ENCODE measurements at regions not wholly inside any gene's neighbourhood (a gene's known extent, or its start where the extent isn't known, plus 50 kb on each side); places are given as distances from the start of the nearest gene placed in this dataset.

DNA sequence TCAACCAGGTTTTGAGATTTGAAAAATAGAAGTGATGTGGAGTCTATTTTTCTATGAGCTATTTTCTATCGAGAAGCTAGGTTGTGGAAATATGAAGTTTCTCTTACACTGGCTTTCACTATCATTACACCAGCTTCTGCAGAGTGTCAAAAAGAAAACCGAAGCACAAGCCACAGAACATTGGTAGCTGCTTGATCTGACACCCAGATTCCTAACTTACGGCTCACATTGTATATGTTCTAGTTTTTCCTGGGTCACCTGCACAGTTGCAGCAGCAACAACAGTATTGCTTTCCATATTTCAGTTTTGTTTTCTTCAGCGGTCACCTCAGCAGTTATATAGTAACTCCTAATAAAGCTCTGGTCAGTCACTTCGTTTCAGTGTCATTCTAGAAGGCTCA is 790.1 kb downstream of the PLOD2 start:
- TF ChIP-seq, protein P1, sequence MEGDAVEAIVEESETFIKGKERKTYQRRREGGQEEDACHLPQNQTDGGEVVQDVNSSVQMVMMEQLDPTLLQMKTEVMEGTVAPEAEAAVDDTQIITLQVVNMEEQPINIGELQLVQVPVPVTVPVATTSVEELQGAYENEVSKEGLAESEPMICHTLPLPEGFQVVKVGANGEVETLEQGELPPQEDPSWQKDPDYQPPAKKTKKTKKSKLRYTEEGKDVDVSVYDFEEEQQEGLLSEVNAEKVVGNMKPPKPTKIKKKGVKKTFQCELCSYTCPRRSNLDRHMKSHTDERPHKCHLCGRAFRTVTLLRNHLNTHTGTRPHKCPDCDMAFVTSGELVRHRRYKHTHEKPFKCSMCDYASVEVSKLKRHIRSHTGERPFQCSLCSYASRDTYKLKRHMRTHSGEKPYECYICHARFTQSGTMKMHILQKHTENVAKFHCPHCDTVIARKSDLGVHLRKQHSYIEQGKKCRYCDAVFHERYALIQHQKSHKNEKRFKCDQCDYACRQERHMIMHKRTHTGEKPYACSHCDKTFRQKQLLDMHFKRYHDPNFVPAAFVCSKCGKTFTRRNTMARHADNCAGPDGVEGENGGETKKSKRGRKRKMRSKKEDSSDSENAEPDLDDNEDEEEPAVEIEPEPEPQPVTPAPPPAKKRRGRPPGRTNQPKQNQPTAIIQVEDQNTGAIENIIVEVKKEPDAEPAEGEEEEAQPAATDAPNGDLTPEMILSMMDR (IDR thresholded peaks at IDR 0.05; ENCODE audit: low read depth, low read length, missing control alignments) = no peak
- H3K4me3 ChIP-seq (replicated peaks; ENCODE audit: low read depth, low read length) = no peak overlapping the region
- no peak for DNase-seq (ENCODE audit: extremely low read depth, low read depth)

DNA sequence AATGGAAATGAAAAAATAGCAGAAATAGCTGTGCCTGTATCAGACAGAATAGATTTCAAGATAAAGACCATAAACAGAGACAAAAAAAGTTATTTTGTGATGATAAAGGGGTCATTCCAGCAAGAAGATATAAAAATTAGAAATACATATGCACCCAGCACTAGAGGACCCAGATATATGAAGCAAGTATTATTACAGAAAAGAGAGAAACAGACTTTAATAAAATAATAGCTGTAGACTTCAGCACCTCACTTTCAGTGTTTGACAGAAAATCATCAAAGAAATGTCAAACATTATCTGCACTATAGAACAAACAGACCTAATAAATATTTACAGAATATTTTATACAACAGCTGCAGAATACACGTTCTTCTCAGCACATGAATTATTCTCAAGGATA is 783.7 kb downstream of the PLOD2 start:
- DNase-seq (ENCODE audit: extremely low read depth, low read depth) = no peak
- TF ChIP-seq, protein P1 (IDR thresholded peaks at IDR 0.05; ENCODE audit: low read depth, low read length, missing control alignments) = no peak
- no peak overlapping the region for H3K4me3 ChIP-seq (replicated peaks; ENCODE audit: low read depth, low read length)

DNA sequence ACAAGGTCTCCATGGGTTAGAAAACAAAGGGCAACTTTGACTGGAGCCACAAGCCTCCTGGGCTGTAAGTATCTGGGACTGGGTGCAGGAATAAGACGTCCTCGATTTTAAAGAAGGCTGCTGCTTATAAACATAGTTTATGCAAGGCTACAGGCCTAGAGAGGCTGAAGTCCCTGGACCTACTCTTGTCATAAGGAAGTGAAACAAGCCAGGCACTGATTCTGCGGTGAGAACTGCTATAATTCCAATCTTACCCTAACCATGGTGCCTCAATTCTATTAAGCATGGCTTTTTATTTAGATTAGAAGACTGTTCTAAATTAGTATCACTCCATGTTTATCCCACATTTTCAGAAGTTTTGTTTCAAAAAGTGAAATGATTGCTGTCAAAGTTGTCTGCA is 777.6 kb downstream of the PLOD2 start:
- no peak overlapping the region for H3K4me3 ChIP-seq (replicated peaks; ENCODE audit: low read depth, low read length)
- TF ChIP-seq, protein P1 (IDR thresholded peaks at IDR 0.05; ENCODE audit: low read depth, low read length, missing control alignments) = no peak
- DNase-seq (ENCODE audit: extremely low read depth, low read depth) = no peak

DNA sequence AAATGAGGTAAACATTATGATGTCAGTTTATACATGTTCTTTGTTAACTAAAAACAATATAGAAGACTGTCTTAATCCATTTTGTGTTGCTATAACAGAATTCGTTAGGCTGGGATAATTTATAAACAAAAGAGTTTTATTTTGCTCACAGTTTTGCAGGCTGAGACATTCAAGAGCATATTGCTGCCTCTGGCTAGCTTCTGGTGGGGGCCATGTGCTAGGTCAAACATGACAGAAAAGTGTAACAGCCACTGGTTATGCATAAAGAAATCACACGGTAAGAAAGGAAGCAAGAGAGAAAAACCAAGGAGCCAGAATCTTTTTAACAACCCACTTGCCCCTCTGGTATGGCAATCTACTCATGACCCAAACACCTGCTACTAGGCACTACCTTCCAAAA is 776.7 kb downstream of the PLOD2 start:
- TF ChIP-seq, protein P1 (IDR thresholded peaks at IDR 0.05; ENCODE audit: low read depth, low read length, missing control alignments) = no peak
- DNase-seq (ENCODE audit: extremely low read depth, low read depth) = no peak
- H3K4me3 ChIP-seq (replicated peaks; ENCODE audit: low read depth, low read length) = no peak overlapping the region

DNA sequence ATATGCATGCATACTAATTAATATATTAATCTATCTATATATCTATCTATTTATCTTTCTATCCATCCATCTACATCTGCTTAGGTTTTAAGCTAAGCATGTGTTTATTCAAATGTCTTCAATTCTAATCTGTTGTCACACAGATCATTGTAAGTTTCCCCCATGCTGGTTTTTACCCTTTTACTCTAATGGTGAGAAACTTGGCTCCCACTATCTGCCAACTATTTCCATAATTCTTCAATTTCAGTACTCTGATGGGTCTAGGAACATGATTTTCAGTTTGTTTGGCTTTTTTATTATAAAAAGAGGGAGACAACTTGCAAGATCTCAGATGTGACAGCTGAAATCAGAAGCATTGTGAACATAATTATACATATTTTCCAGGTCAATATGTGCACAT is 773.8 kb downstream of the PLOD2 start:
- no peak overlapping the region for H3K4me3 ChIP-seq (replicated peaks; ENCODE audit: low read depth, low read length)
- TF ChIP-seq, protein P1 (IDR thresholded peaks at IDR 0.05; ENCODE audit: low read depth, low read length, missing control alignments) = no peak
- DNase-seq (ENCODE audit: extremely low read depth, low read depth) = no peak

DNA sequence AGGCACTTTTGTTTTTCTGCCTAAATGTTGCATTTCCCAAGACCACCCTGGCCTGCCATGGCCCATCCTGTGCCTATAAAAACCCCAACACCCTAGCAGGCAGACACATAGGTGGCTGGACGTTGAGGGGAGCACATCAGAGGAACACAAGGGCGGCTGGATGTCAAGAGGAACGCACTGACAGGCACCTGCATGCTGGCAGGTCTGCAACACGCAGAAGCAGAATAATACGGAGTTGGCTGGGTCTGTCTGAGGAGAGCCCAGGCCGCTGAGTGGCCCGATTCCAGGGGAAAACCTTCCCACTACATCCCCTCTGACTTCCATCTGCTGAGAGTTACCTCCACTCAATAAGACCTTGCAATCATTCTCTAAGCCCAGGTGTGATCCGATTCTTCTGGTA is 765.6 kb downstream of the PLOD2 start:
- DNase-seq (ENCODE audit: extremely low read depth, low read depth) = no peak
- TF ChIP-seq, protein P1 (IDR thresholded peaks at IDR 0.05; ENCODE audit: low read depth, low read length, missing control alignments) = no peak
- H3K4me3 ChIP-seq (replicated peaks; ENCODE audit: low read depth, low read length) = no peak overlapping the region

DNA sequence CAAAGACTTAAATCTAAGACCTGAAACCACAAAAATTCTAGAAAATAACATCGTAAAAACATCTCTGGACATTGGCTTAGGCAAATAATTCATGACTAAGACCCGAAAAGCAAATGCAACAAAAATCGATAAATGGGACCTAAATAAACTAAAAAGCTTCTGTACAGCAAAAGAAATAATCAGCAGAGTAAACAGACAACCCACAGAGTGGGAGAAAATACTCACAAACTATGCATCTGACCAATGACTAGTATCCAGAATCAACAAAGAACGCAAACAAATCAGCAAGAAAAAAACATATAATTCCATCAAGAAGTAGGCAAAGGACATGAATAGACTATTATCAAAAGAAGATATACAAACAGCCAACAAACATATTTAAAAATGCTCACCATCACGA is 749.4 kb downstream of the PLOD2 start:
- H3K4me3 ChIP-seq (replicated peaks; ENCODE audit: low read depth, low read length) = no peak overlapping the region
- DNase-seq (ENCODE audit: extremely low read depth, low read depth) = no peak
- TF ChIP-seq, protein P1 (IDR thresholded peaks at IDR 0.05; ENCODE audit: low read depth, low read length, missing control alignments) = no peak
